Right lobe of liver (tissue), 4 donors: ENCODE measurements at regions not wholly inside any gene's neighbourhood (a gene's known extent, or its start where the extent isn't known, plus 50 kb on each side); places are given as distances from the start of the nearest gene placed in this dataset.

Experiments used
- POLR2A ChIP-seq: fragments of 450-650 bp; IDR thresholded peaks from one replicate; pipeline ENCODE4 v1.6.1; 2017; ENCODE audit warnings: antibody characterized with exemption, mild to moderate bottlenecking
- TF ChIP-seq, protein P1 (sequence below), 4 donors: fragments of 200-600 bp in 3 of 4; fragments of 450-650 bp in 1 of 4; IDR thresholded peaks; one replicate each; pipeline versions ENCODE4 v1.5.1 to v1.8.0; 2016 to 2022; ENCODE audit warnings: antibody characterized with exemption in 4 of 4, mild to moderate bottlenecking in 2 of 4
- donor health status: DM: no; HTN: no; CAD: no.
- donor health status: DM: no; HTN: no; CAD: no.
- donor health status: DM: no; HTN: yes; CAD: no.

DNA sequence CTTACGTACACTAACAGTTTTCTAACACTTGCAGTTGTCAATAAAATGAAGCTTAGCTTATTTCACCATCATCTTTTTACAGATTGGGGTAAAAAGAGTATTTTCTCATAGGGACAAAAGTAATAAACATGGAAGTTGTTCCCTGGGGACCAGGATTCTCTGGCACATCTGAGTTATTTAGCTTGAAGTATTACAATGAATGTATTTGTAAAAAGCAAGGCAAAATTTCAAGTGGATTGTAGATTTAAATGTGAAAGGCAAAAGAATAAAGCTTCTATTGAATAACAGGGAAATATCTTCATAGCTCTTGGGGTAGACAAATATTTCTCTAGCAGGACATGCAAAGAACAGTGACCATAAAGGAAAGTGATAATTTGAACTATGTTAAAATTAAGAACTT, 260.0 kb upstream of the ECI2 start:
- TF ChIP-seq, protein P1, sequence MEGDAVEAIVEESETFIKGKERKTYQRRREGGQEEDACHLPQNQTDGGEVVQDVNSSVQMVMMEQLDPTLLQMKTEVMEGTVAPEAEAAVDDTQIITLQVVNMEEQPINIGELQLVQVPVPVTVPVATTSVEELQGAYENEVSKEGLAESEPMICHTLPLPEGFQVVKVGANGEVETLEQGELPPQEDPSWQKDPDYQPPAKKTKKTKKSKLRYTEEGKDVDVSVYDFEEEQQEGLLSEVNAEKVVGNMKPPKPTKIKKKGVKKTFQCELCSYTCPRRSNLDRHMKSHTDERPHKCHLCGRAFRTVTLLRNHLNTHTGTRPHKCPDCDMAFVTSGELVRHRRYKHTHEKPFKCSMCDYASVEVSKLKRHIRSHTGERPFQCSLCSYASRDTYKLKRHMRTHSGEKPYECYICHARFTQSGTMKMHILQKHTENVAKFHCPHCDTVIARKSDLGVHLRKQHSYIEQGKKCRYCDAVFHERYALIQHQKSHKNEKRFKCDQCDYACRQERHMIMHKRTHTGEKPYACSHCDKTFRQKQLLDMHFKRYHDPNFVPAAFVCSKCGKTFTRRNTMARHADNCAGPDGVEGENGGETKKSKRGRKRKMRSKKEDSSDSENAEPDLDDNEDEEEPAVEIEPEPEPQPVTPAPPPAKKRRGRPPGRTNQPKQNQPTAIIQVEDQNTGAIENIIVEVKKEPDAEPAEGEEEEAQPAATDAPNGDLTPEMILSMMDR (IDR thresholded peaks at IDR 0.05), result no peak
- no peak for TF ChIP-seq POLR2A
